ENCODE measurements at regions not wholly inside any gene's neighbourhood (a gene's known extent, or its start where the extent isn't known, plus 50 kb on each side); places are given as distances from the start of the nearest gene placed in this dataset.

GRCh38 chr7:131953184-131953583 lies 396.8 kb upstream of the PODXL start:
- peaks cover 2% of the 10 kb centered on the region for H3K27me3 ChIP-seq (ENCODE audit: control insufficient read depth, insufficient read depth, low read length)
- H2AFZ ChIP-seq (replicated peaks; ENCODE audit: low read length, poor library complexity) = no peak overlapping the region
- DNase-seq (no peak), ATAC-seq (ENCODE audit: low read depth) (no peak)
- no peaks in the 10 kb centered on the region for H3K79me1 ChIP-seq (ENCODE audit: low read depth in 1 of 2, low read length in 2 of 2)
- in situ Hi-C loops (cut with MboI; ENCODE audit: low sequenced_read_pairs) = loop anchor here (25.0 kb wide), 1 partner anchor 634 kb away; the partner anchor contains the start of gene PLXNA4
- H2BK15ac ChIP-seq (ENCODE audit: low read depth, low read length) = no peak overlapping the region
- no peaks in the 10 kb centered on the region for H3K4me1 ChIP-seq (ENCODE audit: control insufficient read depth, insufficient read depth, low read length)
- H4K91ac ChIP-seq (ENCODE audit: insufficient read depth, low read depth, low read length) = no peak overlapping the region
- no peak overlapping the region for H3K4ac ChIP-seq (ENCODE audit: low read depth, low read length)
- H4K5ac ChIP-seq (ENCODE audit: low read depth, low read length) = no peak overlapping the region
- H2AK5ac ChIP-seq (ENCODE audit: low read depth, low read length) = no peak overlapping the region
- CTCF ChIA-PET = no interaction called here
- no CpG with 5 or more reads among the region's 3 CpGs for WGBS, 2 experiments (ENCODE audit: extremely low coverage in 2 of 2, insufficient read length in 1 of 2)
- no peak overlapping the region for H3K56ac ChIP-seq (ENCODE audit: extremely low read depth, insufficient read depth, low read length)
- H3K9me1 ChIP-seq (ENCODE audit: insufficient read depth, low read length) = no peaks in the 10 kb centered on the region
- H4K8ac ChIP-seq (ENCODE audit: low read depth in 2 of 2, low read length in 2 of 2) = no peak overlapping the region
- H3K9ac ChIP-seq (ENCODE audit: low read depth, low read length) = no peak overlapping the region
- no peaks in the 10 kb centered on the region for H4K20me1 ChIP-seq (ENCODE audit: insufficient read depth, low read length)
- no peak overlapping the region for H3K4me2 ChIP-seq (ENCODE audit: low read depth, low read length)
- no peak overlapping the region for H3K4me3 ChIP-seq (ENCODE audit: insufficient read depth, low read depth, low read length)
- no peak overlapping the region for H3K14ac ChIP-seq (replicated peaks; ENCODE audit: low read depth, low read length)
- intact Hi-C loops (cut with micrococcal nuclease) = no loop called here
- no peak overlapping the region for H2BK5ac ChIP-seq (ENCODE audit: low read depth, low read length, poor library complexity, severe bottlenecking)
- BruUV-seq (replicated peaks) = no TSS peak
- H3K23ac ChIP-seq (ENCODE audit: low read depth, low read length) = no peak overlapping the region
- H2BK20ac ChIP-seq (ENCODE audit: low read depth, low read length) = no peak overlapping the region
- H3K18ac ChIP-seq (ENCODE audit: low read depth, low read length) = no peak overlapping the region
- TF ChIP-seq POLR2A (IDR thresholded peaks at IDR 0.05; ENCODE audit: low read depth, low read length) = no peak
- TF ChIP-seq BHLHE40 (IDR thresholded peaks at IDR 0.05; ENCODE audit: low read depth, low read length) = no peak
- no peak for TF ChIP-seq CHD1 (IDR thresholded peaks at IDR 0.05; ENCODE audit: low read depth, low read length)
- no peak for TF ChIP-seq RAD21 (IDR thresholded peaks at IDR 0.05; ENCODE audit: low read length)
- no peak for TF ChIP-seq ELK1 (IDR thresholded peaks at IDR 0.05; ENCODE audit: borderline replicate concordance, low read depth, low read length)
- no peak for TF ChIP-seq USF2 (IDR thresholded peaks at IDR 0.05; ENCODE audit: low read depth, low read length)
- TF ChIP-seq CEBPB (IDR thresholded peaks at IDR 0.05; ENCODE audit: low read depth, low read length) = no peak
- TF ChIP-seq RCOR1 (IDR thresholded peaks at IDR 0.05; ENCODE audit: insufficient replicate concordance, low read length) = no peak
- no peak for TF ChIP-seq RFX5 (IDR thresholded peaks at IDR 0.05; ENCODE audit: low read depth, low read length)
- TF ChIP-seq SMC3 (IDR thresholded peaks at IDR 0.05; ENCODE audit: low read depth, low read length) = no peak
- no peak for TF ChIP-seq MAZ (IDR thresholded peaks at IDR 0.05; ENCODE audit: borderline replicate concordance, low read depth, low read length)
- no peaks in the 10 kb centered on the region for H3K9me3 ChIP-seq (ENCODE audit: control insufficient read depth, insufficient read depth, low read length)
- H2AK9ac ChIP-seq (replicated peaks; ENCODE audit: low read depth, low read length, poor library complexity) = no peak overlapping the region
- dilution Hi-C loops (cut with HindIII; ENCODE audit: low sequenced_read_pairs, unreplicated experiment) = no loop called here
- no peak overlapping the region for H2BK120ac ChIP-seq (ENCODE audit: low read depth, low read length)
- no peak overlapping the region for H3K27ac ChIP-seq (ENCODE audit: insufficient read depth, low read length)
- POLR2A ChIA-PET (ENCODE audit: unreplicated experiment) = no interaction called here
- H3K36me3 ChIP-seq (ENCODE audit: control insufficient read depth, insufficient read depth, low read length) = no peaks in the 10 kb centered on the region

All from IMR-90 (cell line).